Ovary (tissue), 3 donors: ENCODE measurements at regions not wholly inside any gene's neighbourhood (a gene's known extent, or its start where the extent isn't known, plus 50 kb on each side); places are given as distances from the start of the nearest gene placed in this dataset.

Experiments
- CTCF ChIP-seq, 3 donors: fragments of 450-650 bp in 2 of 3; fragments of 200-600 bp in 1 of 3; IDR thresholded peaks; one replicate each; pipeline versions ENCODE4 v1.5.1 to v1.8.0; 2016 to 2022; ENCODE audit warnings: antibody characterized with exemption in 3 of 3, mild to moderate bottlenecking in 1 of 3
- POLR2A ChIP-seq: fragments of 450-650 bp; IDR thresholded peaks from one replicate; pipeline ENCODE4 v1.6.1; 2017; ENCODE audit warnings: antibody characterized with exemption, mild to moderate bottlenecking, moderate library complexity
- donor health status: DM: no; HTN: no; CAD: no.

DNA sequence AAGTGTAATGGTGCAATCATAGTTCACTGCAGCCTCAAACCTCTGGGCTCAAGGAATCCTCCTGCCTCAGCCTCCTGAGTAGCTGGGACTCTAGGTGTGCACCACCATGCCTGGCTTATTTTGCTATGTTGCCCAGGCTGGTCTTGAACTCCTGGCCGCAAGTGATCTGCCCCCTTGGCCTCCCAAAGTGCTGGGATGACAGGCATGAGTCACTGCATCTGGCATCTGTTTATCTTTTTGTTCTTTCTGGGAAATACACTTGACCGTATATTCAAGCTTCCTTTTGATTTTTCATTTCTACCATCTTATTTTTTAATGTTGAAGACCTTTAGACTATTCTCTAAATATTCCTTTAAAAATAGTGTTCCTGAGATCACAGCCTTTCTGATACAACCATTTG is 82.4 kb upstream of the OSBPL8 start:
- TF ChIP-seq POLR2A (no peak), CTCF (IDR thresholded peaks at IDR 0.05) (no peak)
